NCI-H748 treated with DMSO at 0.1 percent for 48 hours (cell line): ENCODE measurements at regions not wholly inside any gene's neighbourhood (a gene's known extent, or its start where the extent isn't known, plus 50 kb on each side); places are given as distances from the start of the nearest gene placed in this dataset.

Source experiments
- DNase-seq: peaks from one replicate; lab custom pipeline; 2025; lab: John Stamatoyannopoulos, UW

DNA sequence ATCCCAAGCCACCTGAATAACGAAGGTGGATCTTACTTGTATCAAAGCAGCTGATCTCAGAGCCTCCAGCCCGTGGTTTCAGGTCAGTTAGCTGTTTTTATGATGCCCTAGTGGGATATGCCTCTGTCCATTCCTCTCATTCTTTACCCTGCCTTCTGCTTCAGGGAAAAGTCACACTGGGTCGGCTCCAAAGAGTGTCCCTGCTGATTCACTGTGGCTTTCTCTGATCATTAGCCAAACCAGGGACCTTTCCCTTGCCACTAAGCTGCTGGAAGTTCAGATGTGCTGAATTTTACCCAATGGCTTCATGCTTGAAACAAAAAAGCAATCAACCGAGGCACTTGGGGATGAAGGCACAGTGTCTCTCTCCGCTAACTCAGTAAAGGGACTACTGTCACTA is 170.2 kb upstream of the SALL1 start:
- no peak for DNase-seq

DNA sequence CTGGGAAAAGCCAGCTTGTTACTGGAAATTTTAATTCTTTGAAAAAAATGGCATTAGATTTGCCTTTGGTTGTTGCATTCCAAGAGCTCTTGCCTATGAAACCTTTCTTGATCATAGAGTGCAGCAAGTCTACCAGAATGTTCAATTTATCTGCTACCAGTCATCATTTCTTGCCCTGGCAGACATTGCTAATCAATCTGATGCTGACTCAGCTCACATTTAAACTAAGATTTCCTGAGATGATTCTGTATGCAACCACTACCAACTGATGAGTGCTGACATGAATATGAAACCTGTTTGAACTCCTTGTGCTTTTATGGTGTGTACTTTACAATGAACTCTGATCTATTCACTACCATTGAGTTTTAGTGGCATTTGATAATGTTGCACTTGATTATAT is 166.5 kb upstream of the SALL1 start:
- DNase-seq: no peak

DNA sequence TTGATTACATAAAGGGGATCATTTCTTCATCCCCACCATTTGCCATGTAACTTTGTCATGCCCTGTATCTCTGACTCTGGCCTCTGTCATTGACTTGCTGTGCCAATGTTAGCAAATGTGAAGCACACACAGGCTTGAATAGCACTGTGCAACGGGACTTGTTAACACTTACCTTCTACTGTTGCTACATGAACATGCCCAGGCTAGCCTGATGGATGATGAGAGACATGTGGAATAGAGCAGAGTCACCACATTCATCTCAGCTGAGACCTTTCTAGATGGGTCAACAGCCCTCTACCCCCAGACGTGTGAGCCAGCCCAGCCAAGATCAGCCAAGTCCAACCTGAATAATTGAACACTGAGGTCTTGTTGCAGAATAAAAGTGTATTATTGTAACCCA is 162.1 kb upstream of the SALL1 start:
- DNase-seq: no peak

DNA sequence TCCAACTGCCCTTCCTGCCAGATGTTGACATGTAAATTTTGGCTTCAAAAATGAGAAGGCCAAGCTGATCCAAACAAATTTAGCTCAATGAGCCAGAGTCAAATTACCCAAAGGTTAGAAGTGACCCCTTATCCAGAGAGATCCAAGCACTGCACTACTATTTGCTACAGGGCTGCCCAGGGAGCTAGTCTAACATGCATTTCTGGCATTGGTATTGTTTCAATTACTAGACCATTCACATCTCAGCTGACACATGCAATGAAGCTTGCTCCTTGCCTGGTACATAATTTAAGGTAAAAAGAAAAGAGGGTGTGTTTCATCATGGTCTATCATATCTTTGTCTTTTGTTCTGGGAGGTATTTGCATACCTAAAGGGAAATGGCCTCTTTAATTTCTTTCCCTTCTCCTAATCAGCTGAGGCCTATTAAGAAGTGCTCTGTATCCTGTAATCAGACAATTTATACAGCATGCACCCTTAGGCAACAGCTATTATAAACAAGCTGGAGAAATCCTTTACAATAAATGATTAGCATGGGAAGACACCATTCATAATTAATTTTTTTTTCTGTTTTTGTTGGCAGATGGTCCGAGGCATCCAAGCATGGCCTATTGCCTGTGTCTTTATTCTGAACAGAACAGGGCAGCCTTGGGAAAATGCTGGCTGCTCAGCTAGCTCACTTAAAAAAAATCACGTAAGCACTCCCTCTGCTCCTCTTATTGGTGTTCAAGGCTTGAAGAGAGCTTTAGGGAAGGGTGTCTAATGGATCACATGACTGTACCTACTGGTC is 161.5 kb upstream of the SALL1 start:
- DNase-seq: no peak

DNA sequence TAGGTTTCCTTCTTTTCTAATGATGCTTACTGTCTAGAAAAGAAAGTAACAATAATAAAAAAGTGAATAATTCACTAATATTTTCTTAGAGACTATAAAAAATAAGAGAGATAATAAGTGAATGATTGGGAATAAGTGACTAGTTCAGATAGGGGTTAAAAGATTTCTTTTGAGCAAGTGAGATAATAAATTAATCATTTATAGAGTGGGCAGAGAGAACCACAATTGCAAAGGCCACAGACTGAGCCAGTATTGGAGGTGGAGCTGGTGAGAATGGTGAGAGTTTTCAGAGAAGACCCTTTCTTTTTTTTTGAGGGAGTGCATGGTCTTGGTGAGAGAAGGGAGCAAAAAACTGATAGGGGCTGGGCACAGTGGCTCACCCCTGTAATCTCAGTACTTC is 159.1 kb upstream of the SALL1 start:
- DNase-seq: no peak

DNA sequence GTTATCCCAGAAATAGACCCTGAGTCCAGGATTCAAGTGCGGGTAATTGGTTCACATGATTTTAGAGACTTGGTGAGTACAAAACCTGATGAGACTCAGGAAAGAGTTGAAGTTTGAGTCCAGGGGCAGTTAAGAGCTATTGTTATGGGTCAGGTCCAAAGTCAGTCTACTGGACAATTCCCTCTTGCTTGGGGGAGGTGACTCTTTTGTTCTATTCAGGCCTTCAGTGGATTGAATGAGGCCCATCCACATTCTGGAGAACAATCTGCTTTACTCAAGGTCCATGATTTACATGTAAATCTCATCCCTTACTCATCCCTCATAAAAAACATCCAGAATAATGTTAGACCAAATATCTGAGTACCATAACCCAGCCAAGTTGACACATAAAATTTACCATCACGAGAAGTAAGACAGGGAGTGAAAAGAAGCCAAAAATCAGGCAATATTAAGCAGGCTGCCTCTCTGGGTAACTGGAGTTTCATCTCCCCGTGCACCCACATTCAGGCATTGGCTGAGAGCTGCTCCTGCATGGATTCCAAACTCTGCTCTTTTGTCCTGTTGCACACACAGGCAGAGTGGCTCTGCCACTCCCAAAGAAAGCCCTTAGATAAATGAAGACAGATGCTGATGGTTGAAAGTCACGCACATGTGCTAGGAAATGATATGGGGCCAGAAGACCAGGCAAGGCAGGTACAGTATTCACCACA is 156.0 kb upstream of the SALL1 start:
- DNase-seq: no peak

DNA sequence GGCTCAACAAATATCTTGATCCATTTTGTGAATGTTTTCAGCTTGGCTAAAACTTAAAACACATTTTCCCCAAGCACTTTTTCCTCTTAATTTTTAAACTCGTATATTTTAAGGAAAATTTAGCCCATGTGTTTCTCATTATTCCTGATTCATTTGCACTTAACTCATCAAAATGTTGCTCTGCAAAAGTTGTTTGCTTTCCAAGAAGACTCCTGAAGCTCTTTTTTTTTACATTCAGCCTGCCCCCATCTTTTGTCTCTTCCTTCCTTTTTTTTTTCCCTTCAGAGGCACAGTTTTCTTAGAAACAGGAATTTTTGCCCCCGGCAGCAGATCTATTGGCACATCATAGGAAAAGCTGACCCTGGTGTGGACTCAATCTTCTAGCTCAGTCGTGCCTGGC is 155.0 kb upstream of the SALL1 start:
- no peak for DNase-seq

DNA sequence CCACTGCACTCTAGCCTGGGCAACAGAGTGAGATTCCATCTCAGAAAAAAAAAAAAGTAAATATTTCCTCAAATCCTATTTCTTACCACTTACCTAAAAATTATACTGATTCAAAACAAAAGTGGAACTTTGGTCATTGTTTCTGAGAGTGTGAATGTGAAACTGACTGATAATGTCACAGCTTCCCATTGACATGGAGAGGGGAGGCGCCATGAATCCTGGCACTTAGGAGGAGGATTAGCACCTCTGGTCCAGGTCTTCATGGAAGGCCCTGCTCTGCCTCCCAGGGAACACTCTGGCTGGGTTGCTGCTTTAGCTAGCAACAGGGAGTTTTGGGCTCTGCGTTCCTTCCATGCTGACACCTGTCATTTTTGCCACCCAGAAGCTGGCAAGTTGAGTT is 154.3 kb upstream of the SALL1 start:
- no peak for DNase-seq

DNA sequence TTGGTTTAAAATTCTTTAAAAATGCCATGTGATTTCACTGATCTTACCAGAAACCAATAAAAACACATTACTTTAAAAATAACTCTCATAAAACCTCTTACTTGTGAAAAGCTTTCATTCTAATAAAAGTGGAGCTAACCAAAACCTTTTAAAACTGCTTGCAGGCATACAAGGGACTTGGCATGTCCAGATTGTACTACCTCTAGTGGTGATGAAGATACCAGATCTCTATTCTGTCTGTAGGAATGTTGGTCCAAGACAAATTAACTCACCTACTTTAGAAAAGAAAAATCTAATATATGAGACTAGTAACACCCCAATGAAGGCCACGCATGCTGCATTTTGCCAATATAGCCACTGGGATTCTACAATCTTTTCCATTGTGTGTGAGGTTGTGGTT is 151.0 kb upstream of the SALL1 start:
- DNase-seq: no peak

DNA sequence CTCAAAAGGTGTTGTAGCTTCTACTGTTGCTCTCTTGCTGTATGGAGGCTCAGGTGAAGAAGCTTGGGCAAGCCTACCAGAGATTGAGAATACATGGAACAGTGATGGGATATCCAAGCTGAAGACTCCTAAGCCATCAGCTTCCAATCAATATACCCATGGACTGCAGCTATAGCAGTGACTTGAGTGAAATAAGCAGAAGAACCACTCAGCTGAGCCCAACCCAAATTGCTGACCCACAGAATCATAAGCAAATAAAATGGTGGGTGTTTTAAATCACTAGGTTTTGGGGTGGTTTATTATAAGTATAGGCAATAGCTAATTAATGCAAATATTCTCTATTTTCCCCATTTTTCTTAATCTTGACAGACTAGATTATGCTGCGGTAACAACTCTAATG is 147.7 kb upstream of the SALL1 start:
- DNase-seq: no peak

DNA sequence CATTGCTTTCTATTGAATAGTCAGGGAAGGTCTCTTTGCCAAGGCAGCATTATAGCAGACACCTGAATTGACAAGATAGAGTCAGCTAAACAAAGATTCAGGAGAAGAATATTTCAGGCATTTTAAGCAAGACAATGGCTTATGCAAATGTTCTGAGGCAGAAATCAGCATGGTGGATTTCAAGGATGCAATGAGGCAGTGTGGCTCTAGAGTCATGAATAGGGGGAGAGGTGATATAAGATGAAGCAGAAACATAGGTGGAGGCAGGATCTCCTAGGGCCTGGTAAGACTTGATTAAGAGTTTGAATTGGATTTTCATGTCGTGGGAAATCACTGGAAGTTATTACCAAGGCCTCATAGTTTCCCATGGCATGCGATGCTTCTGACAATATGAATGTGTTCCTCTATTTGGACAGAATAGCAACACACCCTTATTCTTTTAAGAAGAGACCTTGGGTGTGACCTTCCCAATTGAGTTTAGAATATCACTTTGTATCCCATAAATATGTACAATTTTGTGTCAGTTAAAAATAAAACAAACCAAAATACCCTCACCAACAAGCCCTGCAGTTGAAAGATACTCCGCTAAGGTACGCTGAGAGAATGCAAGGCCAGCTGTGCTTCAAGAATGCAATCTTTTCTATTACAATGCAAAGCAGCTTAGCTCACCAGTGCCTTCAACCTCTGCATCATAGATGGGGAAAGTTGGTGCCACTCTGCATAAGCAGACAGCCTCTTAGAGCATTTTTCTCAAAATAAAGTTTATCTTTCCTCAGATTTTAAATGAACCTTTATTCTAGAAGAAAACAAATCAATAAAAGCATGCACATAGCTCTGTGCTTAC is 139.6 kb upstream of the SALL1 start:
- no peak for DNase-seq

DNA sequence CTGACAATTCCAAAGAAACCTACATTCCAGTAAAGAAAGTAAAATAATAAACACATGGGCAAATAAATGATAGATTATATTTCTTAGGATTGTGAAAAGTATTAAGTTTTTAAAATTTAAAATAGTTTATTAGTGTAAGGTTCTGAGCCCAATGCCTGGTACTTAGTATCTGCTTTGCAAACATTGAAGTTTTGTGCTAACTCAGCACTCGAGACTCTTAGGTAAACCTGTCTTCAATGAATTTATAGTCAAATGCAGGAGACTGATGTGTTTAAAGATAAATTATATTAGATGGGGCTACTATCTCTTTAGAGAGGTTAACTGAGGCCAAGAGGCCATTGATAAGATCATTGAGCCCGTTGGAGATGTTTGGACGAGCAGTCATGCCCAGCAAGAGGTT is 138.3 kb upstream of the SALL1 start:
- DNase-seq: no peak

DNA sequence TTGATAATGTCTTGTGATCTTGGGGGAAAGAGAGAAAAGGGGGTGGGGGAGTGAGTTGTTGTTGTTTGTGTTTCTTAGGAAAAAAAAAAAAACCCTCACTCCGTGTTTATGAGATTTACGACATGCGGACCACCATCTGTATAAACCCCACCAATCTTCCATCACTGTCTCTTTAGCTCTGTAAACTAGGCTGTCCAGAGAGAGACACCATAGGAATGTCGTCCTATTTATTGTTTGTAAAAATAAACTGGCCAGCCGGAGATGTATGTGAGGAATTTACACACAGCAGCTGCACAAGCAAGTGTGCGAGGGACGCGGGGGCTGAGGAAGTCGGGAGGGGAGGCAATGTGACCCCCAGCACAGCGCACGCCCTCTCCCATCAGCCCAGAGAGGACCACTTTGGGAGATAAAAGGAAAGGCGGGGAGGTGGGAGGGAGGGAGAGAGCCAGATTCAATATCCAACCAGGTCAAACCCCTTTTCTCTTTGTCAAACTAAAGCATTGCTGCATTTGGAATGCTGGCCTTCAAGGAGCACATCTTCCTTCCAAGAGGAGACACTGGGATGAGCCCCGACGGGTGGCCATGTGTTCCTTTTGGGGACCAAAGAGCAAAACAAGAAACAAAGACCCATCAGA is 136.2 kb upstream of the SALL1 start:
- DNase-seq: no peak

DNA sequence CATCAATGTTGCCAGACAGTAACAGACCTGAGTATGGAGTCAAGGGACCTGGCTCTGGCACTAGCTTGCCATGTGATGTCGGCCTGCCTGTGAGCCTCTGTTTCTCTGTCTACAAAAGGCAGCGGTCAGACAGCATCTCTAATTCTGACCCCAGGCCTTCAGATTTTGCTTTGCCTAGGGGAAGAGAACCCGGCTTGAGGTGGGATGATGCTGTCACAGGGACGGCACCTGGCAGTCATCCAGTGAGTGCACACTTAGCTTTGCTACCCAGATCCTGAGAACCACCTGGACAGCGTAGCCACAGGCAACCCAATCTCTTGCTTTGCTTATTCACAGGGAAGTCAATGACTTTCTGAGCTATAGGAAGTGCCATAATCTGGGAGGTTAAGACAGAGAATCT is 135.2 kb upstream of the SALL1 start:
- no peak for DNase-seq

DNA sequence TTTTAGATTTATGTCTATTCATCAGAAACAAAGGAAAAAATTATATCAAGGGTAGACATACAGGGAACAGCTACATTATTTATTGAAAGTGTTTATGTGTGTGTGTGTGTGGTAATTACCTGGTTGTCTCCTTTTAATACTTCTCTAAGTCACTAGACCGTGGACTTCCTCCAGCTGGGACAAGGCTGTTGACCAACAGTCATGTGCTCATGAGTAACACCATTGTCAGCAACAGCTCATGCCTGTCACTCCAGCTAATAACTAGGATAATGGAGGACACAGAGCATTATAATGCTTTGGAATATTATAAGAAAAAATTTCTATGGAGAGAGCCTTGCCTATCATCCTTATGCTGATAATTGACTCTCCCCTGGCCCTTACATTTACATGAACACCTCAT is 125.3 kb upstream of the SALL1 start:
- no peak for DNase-seq

DNA sequence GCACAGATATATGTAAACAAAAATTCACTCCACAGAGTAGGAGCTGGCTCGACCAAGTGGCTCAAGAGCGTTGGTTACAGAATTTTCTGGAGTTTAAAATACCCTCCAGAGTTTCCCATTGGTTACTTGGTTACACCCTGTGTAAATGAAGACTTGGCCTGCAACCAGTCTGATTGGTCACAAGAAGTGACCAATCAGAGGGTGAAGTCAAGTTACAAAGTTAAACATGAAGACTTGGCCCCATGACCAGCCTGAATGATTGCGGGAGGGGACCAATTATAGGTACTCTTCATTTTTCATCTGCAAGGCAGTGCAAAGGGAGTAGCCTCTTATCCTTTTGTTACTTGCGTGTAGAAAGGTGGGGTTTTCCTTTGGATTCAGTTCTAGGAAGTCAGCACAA is 121.3 kb upstream of the SALL1 start:
- DNase-seq: no peak

DNA sequence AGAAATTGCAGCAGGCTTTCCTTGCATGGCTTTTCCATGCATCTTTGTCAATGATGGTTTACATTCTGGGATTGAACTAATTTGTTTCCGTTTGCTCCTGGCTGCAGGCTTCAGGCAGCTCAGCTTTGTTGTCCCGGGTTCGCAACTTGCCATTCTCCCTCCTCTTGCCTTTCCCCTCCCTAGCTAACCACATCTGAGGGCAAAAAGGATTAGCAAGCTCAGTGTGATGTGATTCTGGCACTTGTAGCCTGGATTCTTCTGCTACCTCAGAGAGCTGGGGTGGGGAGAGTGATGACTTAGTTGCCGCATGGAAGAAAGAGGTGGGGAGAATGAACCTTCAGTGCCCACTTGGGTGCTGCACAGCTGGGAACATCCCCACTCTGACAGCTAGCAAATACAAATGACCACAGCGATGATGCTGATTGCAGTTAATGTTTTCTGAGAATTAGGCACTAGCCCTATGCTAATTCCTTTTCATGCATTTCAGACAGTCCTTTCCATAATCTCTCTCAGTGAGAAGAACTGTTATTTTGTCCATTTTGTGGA is 120.2 kb upstream of the SALL1 start:
- DNase-seq: no peak

DNA sequence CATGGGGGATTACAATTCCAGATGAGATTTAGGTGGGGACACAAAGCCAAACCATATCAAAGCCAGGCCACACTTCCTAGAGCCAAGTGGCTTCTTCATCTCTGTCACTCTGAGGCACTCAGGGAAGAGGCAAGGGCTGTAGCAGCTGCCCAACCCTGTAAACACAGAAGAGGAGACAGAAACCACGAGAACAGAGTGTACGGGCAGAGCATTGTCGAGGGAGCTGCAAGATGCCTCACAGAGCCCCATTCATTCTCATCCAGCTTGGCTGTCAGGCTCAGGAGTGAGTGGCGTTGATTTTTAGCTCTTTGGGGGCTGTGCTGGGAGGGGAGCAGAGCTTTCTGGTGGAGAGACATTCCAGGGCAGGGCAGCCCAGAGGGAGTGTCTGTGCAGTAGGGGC is 117.2 kb upstream of the SALL1 start:
- no peak for DNase-seq

DNA sequence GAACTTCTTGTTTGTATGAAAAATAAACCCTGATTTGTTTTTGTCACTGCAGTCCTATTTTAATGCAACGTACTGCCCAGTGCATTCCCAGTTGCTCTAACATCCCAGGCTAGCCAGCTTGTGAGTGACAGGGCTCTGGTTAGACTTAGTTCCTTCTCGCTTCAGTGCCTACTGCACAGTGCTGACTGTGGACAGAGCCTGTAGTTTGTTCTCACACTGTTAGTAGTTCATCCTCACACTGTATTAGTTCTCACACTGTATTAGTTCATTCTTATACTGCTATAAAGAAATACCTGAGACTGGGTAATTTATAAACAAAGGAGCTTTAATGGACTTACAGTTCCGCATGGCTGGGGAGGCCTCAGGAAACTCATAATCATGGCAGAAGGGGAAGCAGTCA is 116.6 kb upstream of the SALL1 start:
- DNase-seq: no peak

DNA sequence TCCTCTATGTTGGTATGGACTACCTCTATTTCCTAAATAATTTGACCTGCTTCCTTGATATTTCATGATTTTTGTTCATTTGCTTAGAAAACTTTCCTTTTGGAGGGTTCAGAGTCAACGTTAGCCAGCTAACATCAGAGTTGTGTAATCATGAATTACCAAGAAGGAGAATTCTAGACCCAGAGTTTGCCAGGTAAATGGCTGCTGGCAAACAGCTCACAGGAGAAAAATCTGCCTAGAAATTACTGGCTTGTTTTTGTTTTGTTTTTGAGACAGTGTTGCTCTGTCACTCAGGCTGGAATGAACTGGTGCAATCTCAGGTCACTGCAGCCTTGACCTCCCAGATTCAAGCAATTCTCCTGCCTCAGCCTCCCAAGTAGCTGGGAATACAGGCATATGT is 111.4 kb upstream of the SALL1 start:
- DNase-seq: no peak

DNA sequence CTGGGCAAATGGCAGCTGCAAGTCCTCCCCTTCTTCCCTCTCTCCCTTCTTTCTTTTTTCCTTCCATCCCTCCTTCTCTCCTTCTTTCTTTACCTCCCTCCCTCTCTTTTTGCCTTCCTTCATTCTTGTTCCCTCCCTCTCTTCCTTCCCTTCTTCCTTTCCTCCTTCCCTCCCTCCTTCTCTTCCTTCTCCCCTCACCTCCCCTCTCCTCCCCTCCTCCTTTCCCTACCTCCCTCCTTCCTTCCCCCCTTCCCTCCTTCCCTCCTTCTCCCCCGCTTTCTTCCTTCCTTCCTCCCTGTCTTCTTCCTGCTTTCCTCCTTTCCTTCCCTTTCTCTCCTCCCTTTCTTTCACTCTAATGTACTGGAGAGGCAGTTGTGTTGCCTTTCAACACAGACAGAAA is 110.8 kb upstream of the SALL1 start:
- no peak for DNase-seq

DNA sequence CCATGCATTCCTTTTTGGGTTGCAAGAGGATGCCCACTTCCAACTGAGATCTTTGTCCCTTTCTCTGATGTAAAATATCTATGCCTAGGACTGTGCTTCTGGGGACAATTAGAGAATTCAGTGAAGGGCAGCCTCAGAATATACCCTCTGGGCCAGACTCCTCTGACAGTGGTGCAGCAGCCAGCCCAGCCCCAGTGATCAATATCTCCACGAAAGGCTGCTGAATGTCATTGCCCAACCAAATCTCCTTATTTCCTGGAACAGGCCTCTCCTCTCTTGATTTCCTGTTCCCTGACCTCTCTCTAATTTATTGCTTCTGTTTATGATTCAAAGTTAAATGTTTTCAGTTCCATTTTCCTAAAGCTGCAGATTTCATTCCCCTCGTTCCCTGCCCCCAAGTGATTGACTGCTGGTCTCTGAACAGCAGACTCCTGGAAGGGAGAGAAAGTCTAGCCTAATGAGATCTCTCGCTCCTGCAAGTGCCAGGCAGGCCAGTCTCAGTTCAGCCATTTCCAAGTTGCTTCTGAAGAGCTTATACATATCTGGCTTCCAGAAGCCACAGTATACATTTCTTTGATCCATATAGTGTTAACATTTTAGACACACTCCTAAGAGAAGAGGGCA is 104.4 kb upstream of the SALL1 start:
- no peak for DNase-seq
